Kidney tubule cell (primary cell): ENCODE measurements at regions not wholly inside any gene's neighbourhood (a gene's known extent, or its start where the extent isn't known, plus 50 kb on each side); places are given as distances from the start of the nearest gene placed in this dataset.
"Not testable (repeated sequence)": the region's sequence is repeated elsewhere in the genome, so short reads cannot be mapped to it uniquely, and the experiment has no call there.

ENCODE experiments used
- DNase-seq: peaks from one replicate; pipeline ENCODE4 v3.0.0-alpha.2; 2018; ENCODE audit warnings: low spot score

- DNase-seq = peak; percentile 35
Measured at GRCh38 chr14:71165121-71166031, 258.1 kb downstream of the PCNX1 start.

DNA sequence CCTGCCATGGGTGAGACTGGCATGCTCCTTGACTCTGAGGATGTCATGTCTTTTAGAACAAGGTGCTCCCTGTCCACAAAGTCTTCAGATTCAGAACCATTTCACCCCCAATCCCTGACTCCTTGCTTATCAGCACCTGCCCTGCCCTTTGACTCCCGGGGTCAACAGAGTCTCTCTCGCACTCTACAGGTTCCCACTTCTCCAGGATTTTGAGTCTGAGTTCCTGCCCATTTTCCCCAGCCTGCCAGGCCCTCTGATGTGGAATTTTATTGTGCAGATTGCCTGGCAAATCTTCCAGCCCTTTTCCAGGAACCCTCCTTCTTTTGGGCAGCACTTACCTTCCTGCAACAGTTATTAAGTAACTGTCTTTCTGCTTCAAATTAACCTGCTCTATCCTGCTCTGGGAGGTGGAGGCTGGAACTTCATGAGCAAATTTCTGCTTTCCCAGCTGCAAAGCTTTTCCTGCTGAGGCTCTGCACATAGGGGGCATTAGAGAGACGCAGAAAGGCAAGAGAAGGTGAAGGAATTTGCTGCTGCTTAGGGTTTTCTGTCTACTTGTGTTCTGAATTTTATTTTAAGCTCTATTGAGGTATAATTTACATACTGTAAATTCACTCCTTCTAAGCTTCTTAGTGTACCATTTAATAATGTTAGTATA lies 259.1 kb downstream of the PCNX1 start:
- DNase-seq = peak; percentile 84

DNA sequence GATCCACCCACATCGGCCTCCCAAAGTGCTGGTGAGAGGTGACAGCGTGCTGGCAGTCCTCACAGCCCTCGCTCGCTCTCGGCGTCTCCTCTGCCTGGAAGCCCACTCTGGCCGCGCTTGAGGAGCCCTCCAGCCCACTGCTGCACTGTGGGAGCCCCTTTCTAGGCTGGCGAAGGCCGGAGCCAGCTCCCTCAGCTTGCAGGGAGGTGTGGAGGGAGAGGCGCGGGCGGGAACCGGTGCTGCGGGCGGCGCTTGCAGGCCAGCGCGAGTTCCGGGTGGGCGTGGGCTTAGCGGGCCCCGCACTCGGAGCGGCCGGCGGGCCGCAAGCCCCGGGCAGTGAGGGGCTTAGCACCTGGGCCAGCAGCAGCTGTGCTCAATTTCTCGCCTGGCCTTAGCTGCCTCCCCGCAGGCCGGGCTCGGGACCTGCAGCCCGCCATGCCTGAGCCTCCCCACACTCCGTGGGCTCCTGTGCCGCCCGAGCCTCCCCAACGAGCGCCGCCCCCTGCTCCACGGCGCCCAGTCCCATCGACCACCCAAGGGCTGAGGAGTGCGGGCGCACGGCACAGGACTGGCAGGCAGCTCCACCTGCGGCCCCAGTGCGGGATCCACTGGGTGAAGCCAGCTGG lies 260.2 kb downstream of the PCNX1 start:
- DNase-seq = not testable (repeated sequence)

DNA sequence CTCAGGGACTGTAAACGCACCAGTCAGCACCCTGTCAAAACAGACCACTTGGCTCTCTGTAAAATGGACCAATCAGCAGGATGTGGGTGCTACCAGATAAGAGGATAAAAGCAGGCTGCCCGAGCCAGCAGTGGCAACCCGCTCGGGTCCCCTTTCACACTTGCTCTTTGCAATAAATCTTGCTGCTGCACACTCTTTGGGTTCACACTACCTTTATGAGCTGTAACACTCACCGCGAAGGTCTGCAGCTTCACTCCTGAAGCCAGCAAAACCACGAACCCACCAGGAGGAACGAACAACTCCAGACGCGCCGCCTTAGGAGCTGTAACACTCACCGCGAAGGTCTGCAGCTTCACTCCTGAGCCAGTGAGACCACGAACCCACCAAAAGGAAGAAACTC lies 260.9 kb downstream of the PCNX1 start:
- not testable (repeated sequence) for DNase-seq

DNA sequence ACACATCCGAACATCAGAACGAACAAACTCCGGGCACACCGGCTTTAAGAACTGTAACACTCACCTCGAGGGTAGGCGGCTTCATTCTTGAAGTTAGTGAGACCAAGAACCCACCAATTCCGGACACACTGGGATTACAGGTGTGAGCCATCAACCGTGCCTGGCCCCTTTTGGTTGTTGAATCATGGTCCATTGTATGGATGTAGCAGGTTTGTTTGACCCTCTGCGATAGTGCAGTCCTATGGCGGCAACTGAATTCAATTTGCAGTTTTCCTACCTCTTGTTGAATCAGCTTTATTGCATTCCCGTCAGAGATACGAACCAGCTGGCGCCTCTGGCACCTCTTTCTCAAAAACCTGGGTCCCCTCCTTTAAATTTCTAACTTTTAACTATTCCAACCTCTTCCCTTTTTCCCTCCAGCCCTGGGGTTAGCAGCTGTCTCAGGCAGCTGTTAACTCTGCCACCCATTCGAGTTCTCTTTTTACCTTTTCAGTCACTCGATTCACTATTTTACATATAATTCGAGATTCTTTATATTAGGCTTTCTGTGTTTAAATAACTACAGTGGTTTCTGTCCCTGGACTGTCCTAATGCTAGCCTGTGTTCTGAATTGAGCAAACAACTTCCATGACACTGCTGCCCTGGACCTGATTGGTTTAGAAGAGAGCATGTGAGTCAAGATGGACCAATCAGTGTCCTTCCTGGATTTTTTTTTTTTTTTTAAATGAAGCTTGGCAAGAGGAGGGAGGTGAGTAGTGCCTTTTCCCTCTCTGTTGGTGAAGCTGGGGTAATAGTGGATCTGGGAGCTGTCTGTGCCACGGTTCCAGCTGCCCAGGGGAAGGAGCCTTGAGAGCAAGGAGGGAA lies 261.5 kb downstream of the PCNX1 start:
- DNase-seq = peak; percentile 9

DNA sequence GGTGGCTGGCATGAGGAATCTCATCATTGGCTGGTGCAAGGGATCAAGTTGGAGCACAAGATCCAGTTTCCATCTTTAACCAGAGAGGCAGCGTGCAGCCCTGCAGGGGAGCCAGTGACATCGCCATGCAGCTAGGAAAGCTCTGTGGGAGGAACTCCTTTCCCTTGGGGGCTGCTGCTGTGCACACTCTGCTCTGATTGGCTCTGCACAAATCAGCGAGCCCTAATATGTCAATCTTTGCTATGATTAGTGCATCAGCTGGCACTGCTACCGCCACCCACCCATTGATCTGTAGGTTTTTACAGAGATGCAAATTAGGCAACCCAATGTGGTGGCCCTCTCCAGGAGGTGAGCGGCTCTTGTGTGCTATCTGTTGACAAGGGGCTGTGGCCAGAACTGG lies 262.6 kb downstream of the PCNX1 start:
- no peak for DNase-seq

DNA sequence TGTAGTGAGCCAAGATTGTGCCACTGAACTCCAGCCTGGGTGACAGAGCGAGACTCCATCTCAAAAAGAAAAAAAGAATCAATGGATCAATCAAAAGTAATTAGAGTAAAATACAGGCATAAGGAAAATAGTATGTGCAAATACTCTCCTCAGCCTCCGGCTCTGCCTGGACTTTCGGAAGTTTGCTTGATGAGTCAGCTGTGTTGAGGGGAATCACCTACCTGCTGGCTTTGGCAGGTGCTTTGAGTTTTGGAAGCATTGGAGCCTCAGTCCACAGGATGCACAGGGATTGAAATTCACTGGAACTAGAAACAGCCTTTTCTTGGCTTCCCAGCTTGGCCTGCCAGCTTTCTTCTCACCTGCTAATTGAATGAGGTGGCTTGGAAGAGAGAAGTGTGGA lies 268.2 kb downstream of the PCNX1 start:
- DNase-seq = peak; percentile 78

DNA sequence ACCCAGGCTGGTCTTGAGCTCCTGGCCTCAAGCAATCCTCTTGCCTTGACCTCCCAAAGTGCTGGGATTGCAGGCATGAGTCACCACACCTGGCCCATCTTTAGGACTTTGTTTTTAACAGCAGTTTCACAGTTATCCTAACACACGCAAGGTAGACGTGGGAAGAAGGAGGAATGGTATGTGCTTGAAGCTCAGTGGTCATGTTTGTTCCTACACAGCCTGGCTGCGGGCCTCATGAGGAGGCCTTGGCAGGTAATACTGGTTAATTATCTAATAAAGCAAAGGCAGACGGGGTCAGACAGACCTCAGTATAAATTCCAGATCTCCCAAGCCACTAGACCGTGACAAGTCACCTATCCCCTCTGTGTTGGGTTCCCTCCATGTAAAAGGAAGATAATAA lies 271.8 kb downstream of the PCNX1 start:
- peak; percentile 48 for DNase-seq

GRCh38 chr14:71180397-71180796 lies 273.1 kb downstream of the PCNX1 start:
- no peak for DNase-seq

- DNase-seq = no peak
Measured at GRCh38 chr14:71181215-71182003, 274.1 kb downstream of the PCNX1 start.

DNA sequence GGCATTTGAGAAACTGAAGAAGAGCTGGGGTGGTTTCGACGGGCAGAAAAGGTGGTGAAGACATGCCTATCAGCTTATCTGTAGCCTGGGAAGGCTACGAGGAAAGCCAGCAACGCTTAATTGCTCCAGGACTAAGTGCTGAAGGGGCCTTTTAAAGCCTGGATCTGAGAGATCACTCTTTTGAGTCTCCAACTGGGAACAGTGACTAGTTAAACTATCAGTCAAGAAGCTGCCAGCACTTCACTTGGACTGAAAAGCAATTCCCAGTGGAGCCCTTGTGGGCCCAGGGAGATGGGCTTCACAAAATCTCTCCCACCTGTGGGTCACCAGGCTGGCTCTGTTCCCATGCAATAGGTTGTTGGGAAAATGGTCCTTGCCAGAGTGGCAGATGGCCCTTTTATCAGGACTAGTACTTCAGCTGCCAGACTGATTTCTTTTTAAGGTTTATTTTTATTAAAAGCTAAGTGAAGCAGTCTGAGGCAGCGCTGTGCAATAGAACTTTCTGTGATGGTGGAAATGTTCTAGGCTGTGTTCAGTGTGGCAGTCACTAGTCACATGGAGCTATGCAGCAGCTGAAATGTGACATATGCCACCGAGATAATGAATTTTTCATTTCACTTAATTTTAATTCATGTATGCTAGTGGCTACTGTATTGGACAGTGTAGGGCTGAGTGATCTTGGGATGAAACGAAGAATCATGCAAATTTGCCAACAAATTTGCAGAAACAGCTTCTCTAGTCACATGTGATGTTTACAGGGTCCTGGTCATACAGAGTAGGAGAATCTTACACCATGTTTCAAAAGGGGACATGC lies 276.8 kb downstream of the PCNX1 start:
- DNase-seq = no peak

GRCh38 chr14:71185637-71186036 lies 278.4 kb downstream of the PCNX1 start:
- DNase-seq = no peak

- DNase-seq = no peak
Measured at GRCh38 chr14:71187633-71188356, 280.5 kb downstream of the PCNX1 start.

GRCh38 chr14:71190770-71191374 lies 283.6 kb downstream of the PCNX1 start:
- DNase-seq = no peak

DNA sequence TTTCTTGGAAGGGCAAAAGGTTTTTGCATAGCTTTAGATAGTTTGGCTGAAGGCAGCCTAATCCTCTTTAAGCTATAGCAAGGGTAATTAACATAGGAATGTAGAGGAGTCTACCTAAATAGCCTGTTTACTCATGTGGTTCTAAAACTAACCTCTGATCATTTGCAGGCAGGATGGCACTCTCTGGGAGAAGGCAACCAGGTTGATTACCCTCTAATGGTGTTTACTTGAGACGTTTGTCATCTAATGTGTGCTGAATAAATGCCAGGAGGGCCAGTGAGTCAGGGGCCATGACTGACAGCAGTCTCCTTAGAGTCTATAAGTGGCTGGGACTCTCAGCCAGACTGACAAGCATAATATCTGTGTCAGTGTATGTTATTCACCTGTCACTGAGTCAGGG lies 286.4 kb downstream of the PCNX1 start:
- peak; percentile 46 for DNase-seq

DNA sequence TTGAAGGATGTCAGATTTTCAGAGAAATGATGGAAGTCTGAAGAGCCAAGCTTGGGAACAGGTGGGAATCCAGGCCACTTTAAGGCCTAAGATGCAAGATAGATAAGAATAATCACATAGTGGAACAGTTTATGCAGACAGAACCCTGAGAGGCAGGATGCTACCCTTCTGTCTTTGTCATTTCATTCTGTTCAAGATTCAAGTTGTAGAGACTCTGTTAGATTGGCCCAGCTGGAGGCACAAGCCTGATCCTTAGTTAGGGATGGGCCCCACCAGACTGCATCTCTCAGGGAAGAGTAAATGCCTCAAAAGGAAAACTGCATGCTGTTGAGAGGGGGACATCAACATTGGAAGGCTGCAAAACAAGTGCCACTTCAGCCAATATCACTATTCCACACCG lies 287.0 kb downstream of the PCNX1 start:
- DNase-seq = no peak

DNA sequence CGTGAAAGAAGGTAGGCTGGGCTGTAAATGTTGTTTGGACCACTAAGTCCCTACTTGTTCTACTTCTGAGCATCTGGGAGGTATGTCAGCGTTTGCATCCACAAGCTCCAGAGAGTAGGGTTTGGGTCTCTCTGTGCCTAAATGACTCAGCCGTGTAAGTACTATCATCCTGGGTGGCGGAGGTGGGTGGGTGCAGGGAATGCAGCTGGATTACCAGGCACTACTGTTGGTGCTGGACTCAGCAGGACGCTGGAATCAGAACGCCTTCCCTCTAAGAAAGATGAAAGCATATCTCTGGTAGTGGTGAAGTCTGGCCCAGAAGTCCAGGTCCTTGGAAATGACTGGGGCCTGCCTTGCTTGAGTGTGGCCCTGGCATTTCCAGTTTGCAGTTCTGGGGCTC lies 289.7 kb downstream of the PCNX1 start:
- no peak for DNase-seq

GRCh38 chr14:71198687-71199086 lies 291.4 kb downstream of the PCNX1 start:
- no peak for DNase-seq

GRCh38 chr14:71201840-71202239 lies 294.6 kb downstream of the PCNX1 start:
- no peak for DNase-seq
